Endothelial cell of umbilical vein (primary cell): ENCODE measurements at regions not wholly inside any gene's neighbourhood (a gene's known extent, or its start where the extent isn't known, plus 50 kb on each side); places are given as distances from the start of the nearest gene placed in this dataset.

ENCODE experiments used
- BruUV-seq: library from RNA; stranded (reverse); fragments of 400-500 nt; replicated peaks from 2 replicates; lab custom pipeline; 2021; lab: Mats Ljungman, UMichigan
- CTCF ChIA-PET: fragments of 300-600, 350-600 bp; sonication (Branson Sonifier 250); formaldehyde crosslinking; loops from one replicate; lab custom pipeline; 2021; ENCODE audit warnings: antibody characterized with exemption, inconsistent platforms; lab: Charles Lee
- POLR2A ChIA-PET: fragments of 300-600, 350-600 bp; sonication (Branson Sonifier 250); formaldehyde crosslinking; loops from one replicate; lab custom pipeline; 2021; ENCODE audit warnings: antibody characterized with exemption, inconsistent platforms; lab: Charles Lee
- DNase-seq: peaks from one replicate; pipeline ENCODE4 v3.0.0-alpha.2; 2011; ENCODE audit warnings: low read depth, low spot score
- FAIRE-seq: peaks from 2 replicates; lab custom pipeline; 2011; peaks lifted over from hg19 to GRCh38; lab: Jason Lieb, UNC
- H2AFZ ChIP-seq: 2 replicates; pipeline ENCODE4 v1.6.0; 2012; ENCODE audit warnings: low read depth, low read length, control low read depth, inconsistent platforms
- H3K27ac ChIP-seq: 2 replicates; pipeline ENCODE4 v1.5.1; 2011; ENCODE audit warnings: low read depth, mild to moderate bottlenecking, control low read depth, low read length, moderate library complexity; ENCODE audit not compliant: insufficient read depth
- H3K27me3 ChIP-seq, 2 experiments: 2 replicates each; pipeline versions ENCODE4 v1.6.0 to v1.6.1; 2011; ENCODE audit warnings: low read length in 2 of 2, mixed read lengths in 1 of 2; ENCODE audit not compliant: control insufficient read depth in 2 of 2, insufficient read depth in 2 of 2
- H3K36me3 ChIP-seq, 2 experiments: 2 replicates in 1 of 2; 3 replicates in 1 of 2; pipeline ENCODE4 v1.5.1; 2011; ENCODE audit warnings: low read length in 2 of 2, mild to moderate bottlenecking in 1 of 2, moderate library complexity in 1 of 2; ENCODE audit not compliant: control insufficient read depth in 2 of 2, insufficient read depth in 2 of 2; ENCODE audit errors: extremely low read depth in 1 of 2
- H3K4me1 ChIP-seq: 3 replicates; pipeline ENCODE4 v1.5.1; 2011; ENCODE audit warnings: mild to moderate bottlenecking, low read length; ENCODE audit not compliant: control insufficient read depth, insufficient read depth; ENCODE audit errors: extremely low read depth
- H3K4me2 ChIP-seq: 2 replicates; pipeline ENCODE4 v1.6.1; 2011; ENCODE audit warnings: low read length, control low read depth, mixed read lengths; ENCODE audit not compliant: insufficient read depth
- H3K4me3 ChIP-seq, 3 experiments: fragments of 200-600 bp in 1 of 3; sonication (generic), shearing (Covaris generic) in 1 of 3; replicated peaks in 1 of 3; 2 replicates each; pipeline ENCODE4 v1.5.1; 2011 to 2016; ENCODE audit warnings: control low read depth in 3 of 3, low read length in 3 of 3, mild to moderate bottlenecking in 2 of 3, inconsistent platforms in 1 of 3, low read depth in 1 of 3, moderate library complexity in 1 of 3; ENCODE audit not compliant: insufficient read depth in 1 of 3
- H3K79me2 ChIP-seq: 2 replicates; pipeline ENCODE4 v1.6.0; 2012; ENCODE audit warnings: low read length, inconsistent platforms; ENCODE audit not compliant: control insufficient read depth, insufficient read depth
- H3K9ac ChIP-seq: replicated peaks from 2 replicates; pipeline ENCODE3; 2011; ENCODE audit warnings: low read length, control low read depth; ENCODE audit not compliant: insufficient read depth; ENCODE audit errors: extremely low read depth
- H3K9me1 ChIP-seq: replicated peaks from 3 replicates; pipeline ENCODE4 v1.6.0; 2011; ENCODE audit warnings: mild to moderate bottlenecking, low read length; ENCODE audit not compliant: control insufficient read depth, insufficient read depth; ENCODE audit errors: extremely low read depth
- H3K9me3 ChIP-seq: replicated peaks from 2 replicates; pipeline ENCODE4 v1.5.1; 2012; ENCODE audit warnings: low read length, inconsistent platforms; ENCODE audit not compliant: control insufficient read depth, insufficient read depth
- H4K20me1 ChIP-seq: replicated peaks from 2 replicates; pipeline ENCODE3; 2011; ENCODE audit warnings: mild to moderate bottlenecking, low read length; ENCODE audit not compliant: control insufficient read depth, insufficient read depth; ENCODE audit errors: extremely low read depth
- EZH2 ChIP-seq: IDR thresholded peaks from 2 replicates; pipeline ENCODE4 v1.6.1; 2012; ENCODE audit warnings: borderline replicate concordance, low read depth, mild to moderate bottlenecking, moderate library complexity, low read length, inconsistent platforms; ENCODE audit not compliant: severe bottlenecking
- FOS ChIP-seq: IDR thresholded peaks from 2 replicates; pipeline ENCODE4 v1.6.1; 2011; ENCODE audit warnings: mild to moderate bottlenecking, low read length, moderate library complexity, borderline replicate concordance; ENCODE audit not compliant: insufficient read depth
- GATA2 ChIP-seq: IDR thresholded peaks from 2 replicates; pipeline ENCODE4 v1.7.0; 2011; ENCODE audit warnings: low read depth, mild to moderate bottlenecking, moderate library complexity, mixed read lengths, low read length; ENCODE audit not compliant: insufficient read length, insufficient read depth
- JUN ChIP-seq: IDR thresholded peaks from 2 replicates; pipeline ENCODE4 v1.6.1; 2011; ENCODE audit warnings: borderline replicate concordance, low read depth; ENCODE audit not compliant: insufficient read length, insufficient read depth
- MAX ChIP-seq: IDR thresholded peaks from 2 replicates; pipeline ENCODE4 v1.6.1; 2011; ENCODE audit not compliant: insufficient read depth, insufficient read length
- MYC ChIP-seq: IDR thresholded peaks from one replicate; pipeline ENCODE4 v1.6.1; 2011; ENCODE audit warnings: mild to moderate bottlenecking, low read depth, low read length
- POLR2A ChIP-seq: IDR thresholded peaks from 2 replicates; pipeline ENCODE4 v1.6.1; 2012; ENCODE audit warnings: low read depth, mild to moderate bottlenecking, control low read depth, low read length
- POLR2AphosphoS5 ChIP-seq: IDR thresholded peaks from 2 replicates; pipeline ENCODE4 v1.6.1; 2012; ENCODE audit warnings: low read depth, mild to moderate bottlenecking, control low read depth, low read length, moderate library complexity; ENCODE audit not compliant: insufficient read depth
- dilution Hi-C: fragments of 300-500 bp; cut with MboI; formaldehyde crosslinking; loops from one replicate; pipeline ENCODE4 v1.15.0; 2019; ENCODE audit warnings: low sequenced_read_pairs; ENCODE audit not compliant: extremely low pct_ligation_motif_present
- intact Hi-C: fragments of 100-400 bp; cut with micrococcal nuclease; formaldehyde crosslinking; loops from one replicate; pipeline ENCODE4 v1.10.0; 2022
- TF ChIP-seq, protein P1 (sequence below), 2 donors: IDR thresholded peaks; 1 replicate in 1 of 2; 2 replicates in 1 of 2; pipeline ENCODE4 v1.5.1; 2011; ENCODE audit warnings: low read length in 2 of 2, mild to moderate bottlenecking in 2 of 2, moderate library complexity in 2 of 2, control low read depth in 1 of 2, inconsistent platforms in 1 of 2, low read depth in 1 of 2; ENCODE audit not compliant: insufficient read depth in 1 of 2; ENCODE audit errors: extremely low read depth in 1 of 2

DNA sequence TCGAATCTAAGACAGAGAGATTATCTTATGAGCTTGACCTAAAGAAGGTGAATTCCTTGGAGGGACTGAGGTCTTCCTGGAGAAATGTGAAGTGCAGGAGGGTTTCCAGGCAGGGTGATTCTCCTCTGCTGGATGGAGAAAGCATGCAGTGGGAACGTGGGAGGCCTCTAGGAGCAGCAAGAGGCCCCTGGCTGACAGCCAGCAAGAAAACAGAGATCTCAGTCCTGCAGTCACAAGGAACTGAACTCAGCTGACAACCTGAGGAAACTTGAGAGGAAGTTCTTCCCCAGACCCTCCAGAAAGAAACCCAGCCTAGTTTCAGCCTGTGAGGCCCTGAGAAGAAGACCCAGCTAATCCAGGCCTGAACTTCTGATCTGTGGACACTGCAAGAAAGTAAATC is 345.9 kb downstream of the FAM72C start:
- H4K20me1 ChIP-seq = no peaks in the 10 kb centered on the region
- H3K79me2 ChIP-seq = no peaks in the 10 kb centered on the region
- no peaks in the 10 kb centered on the region for H3K4me1 ChIP-seq
- no peaks in the 10 kb centered on the region for H3K9me1 ChIP-seq
- intact Hi-C loops = no loop called here
- H3K9ac ChIP-seq = no peak overlapping the region
- H3K36me3 ChIP-seq = no peaks in the 10 kb centered on the region
- BruUV-seq = no TSS peak
- H3K4me2 ChIP-seq = no peak overlapping the region
- no peak overlapping the region for H3K27ac ChIP-seq
- FAIRE-seq (no peak), DNase-seq (no peak)
- no peaks in the 10 kb centered on the region for H3K27me3 ChIP-seq
- ChIA-PET CTCF (no interaction called here), POLR2A (no interaction called here)
- no peaks in the 10 kb centered on the region for H3K9me3 ChIP-seq
- no peak overlapping the region for H2AFZ ChIP-seq
- dilution Hi-C loops = no loop called here
- TF ChIP-seq MAX (no peak), GATA2 (no peak), JUN (no peak), MYC (no peak), FOS (no peak), POLR2A (no peak), EZH2 (no peak), POLR2AphosphoS5 (no peak)
- TF ChIP-seq, protein P1, sequence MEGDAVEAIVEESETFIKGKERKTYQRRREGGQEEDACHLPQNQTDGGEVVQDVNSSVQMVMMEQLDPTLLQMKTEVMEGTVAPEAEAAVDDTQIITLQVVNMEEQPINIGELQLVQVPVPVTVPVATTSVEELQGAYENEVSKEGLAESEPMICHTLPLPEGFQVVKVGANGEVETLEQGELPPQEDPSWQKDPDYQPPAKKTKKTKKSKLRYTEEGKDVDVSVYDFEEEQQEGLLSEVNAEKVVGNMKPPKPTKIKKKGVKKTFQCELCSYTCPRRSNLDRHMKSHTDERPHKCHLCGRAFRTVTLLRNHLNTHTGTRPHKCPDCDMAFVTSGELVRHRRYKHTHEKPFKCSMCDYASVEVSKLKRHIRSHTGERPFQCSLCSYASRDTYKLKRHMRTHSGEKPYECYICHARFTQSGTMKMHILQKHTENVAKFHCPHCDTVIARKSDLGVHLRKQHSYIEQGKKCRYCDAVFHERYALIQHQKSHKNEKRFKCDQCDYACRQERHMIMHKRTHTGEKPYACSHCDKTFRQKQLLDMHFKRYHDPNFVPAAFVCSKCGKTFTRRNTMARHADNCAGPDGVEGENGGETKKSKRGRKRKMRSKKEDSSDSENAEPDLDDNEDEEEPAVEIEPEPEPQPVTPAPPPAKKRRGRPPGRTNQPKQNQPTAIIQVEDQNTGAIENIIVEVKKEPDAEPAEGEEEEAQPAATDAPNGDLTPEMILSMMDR (IDR thresholded peaks at IDR 0.05; ENCODE audit: extremely low read depth in 1 of 2, insufficient read depth in 1 of 2, low read depth in 1 of 2, low read length in 2 of 2) = no peak
- no peak overlapping the region for H3K4me3 ChIP-seq
